Neural cell (in vitro differentiated cells): ENCODE measurements at regions not wholly inside any gene's neighbourhood (a gene's known extent, or its start where the extent isn't known, plus 50 kb on each side); places are given as distances from the start of the nearest gene placed in this dataset.

Experiments
- H2AFZ ChIP-seq: fragments of 200-600, 300-800 bp; sonication (generic), shearing (Covaris generic); 2 replicates; pipeline ENCODE4 v1.6.0; 2014; ENCODE audit warnings: low read depth, mild to moderate bottlenecking, antibody characterized with exemption, low read length, moderate library complexity
- H3F3A ChIP-seq: fragments of 200-600 bp; shearing (Covaris generic); 2 replicates; pipeline ENCODE4 v1.6.1; 2016; ENCODE audit warnings: mild to moderate bottlenecking, moderate library complexity, mixed read lengths, antibody characterized with exemption, low read length; ENCODE audit not compliant: insufficient read depth, poor library complexity, severe bottlenecking
- H3K27ac ChIP-seq: fragments of 200-600, 300-800 bp; sonication (generic), shearing (Covaris generic); 2 replicates; pipeline ENCODE4 v1.5.1; 2014; ENCODE audit warnings: mild to moderate bottlenecking, low read length, moderate library complexity
- H3K27me3 ChIP-seq: fragments of 300-800, 200-600 bp; sonication (generic), shearing (Covaris generic); 2 replicates; pipeline ENCODE4 v1.6.0; 2014; ENCODE audit warnings: mild to moderate bottlenecking, low read depth, low read length, moderate library complexity; ENCODE audit not compliant: insufficient read depth
- H3K36me3 ChIP-seq: fragments of 300-800, 200-600 bp; sonication (generic), shearing (Covaris generic); 2 replicates; pipeline ENCODE4 v1.5.1; 2014; ENCODE audit warnings: mild to moderate bottlenecking, antibody characterized with exemption, low read length, moderate library complexity; ENCODE audit not compliant: insufficient read depth
- H3K4me2 ChIP-seq: fragments of 300-800, 200-600 bp; sonication (generic), shearing (Covaris generic); 2 replicates; pipeline ENCODE4 v1.6.0; 2014; ENCODE audit warnings: mild to moderate bottlenecking, low read length
- H3K4me3 ChIP-seq: fragments of 300-800, 200-600 bp; sonication (generic), shearing (Covaris generic); 2 replicates; pipeline ENCODE4 v1.5.1; 2014; ENCODE audit warnings: mild to moderate bottlenecking, low read length, moderate library complexity
- H3K79me2 ChIP-seq: fragments of 200-600 bp; shearing (Covaris generic); replicated peaks from 2 replicates; pipeline ENCODE4 v1.6.0; 2014; ENCODE audit warnings: mild to moderate bottlenecking, low read length, moderate library complexity; ENCODE audit not compliant: insufficient read depth
- H3K9ac ChIP-seq: fragments of 300-800, 200-600 bp; sonication (generic), shearing (Covaris generic); 2 replicates; pipeline ENCODE4 v1.6.1; 2016; ENCODE audit warnings: mild to moderate bottlenecking, low read length, mixed read lengths
- H3K9me2 ChIP-seq: fragments of 200-600 bp; shearing (Covaris generic); 2 replicates; pipeline ENCODE4 v1.6.1; 2016; ENCODE audit warnings: mild to moderate bottlenecking, low read length, mixed read lengths; ENCODE audit not compliant: insufficient read depth
- H3K9me3 ChIP-seq: fragments of 200-600, 300-800 bp; sonication (generic), shearing (Covaris generic); 2 replicates; pipeline ENCODE4 v1.6.1; 2016; ENCODE audit warnings: mild to moderate bottlenecking, mixed run types, low read length, moderate library complexity, mixed read lengths
- H4K20me1 ChIP-seq: fragments of 200-600 bp; shearing (Covaris generic); 2 replicates; pipeline ENCODE4 v1.6.1; 2016; ENCODE audit warnings: mild to moderate bottlenecking, mixed run types; ENCODE audit not compliant: insufficient read depth
- CTCF ChIP-seq: fragments of 450-650 bp; IDR thresholded peaks from 2 replicates; pipeline ENCODE4 v1.5.1; 2014; ENCODE audit warnings: antibody characterized with exemption, mild to moderate bottlenecking, moderate library complexity; ENCODE audit not compliant: poor library complexity, severe bottlenecking
- EP300 ChIP-seq: fragments of 450-650 bp; conservative IDR thresholded peaks from 2 replicates; pipeline ENCODE4 v1.6.1; 2014; ENCODE audit warnings: antibody characterized with exemption, mild to moderate bottlenecking, moderate library complexity; ENCODE audit not compliant: poor library complexity, severe bottlenecking
- EZH2 ChIP-seq: fragments of 200-600, 300-800 bp; shearing (Covaris generic), sonication (generic); IDR thresholded peaks from 2 replicates; pipeline ENCODE4 v1.6.1; 2014; ENCODE audit warnings: antibody characterized with exemption, low read length, borderline replicate concordance, mild to moderate bottlenecking; ENCODE audit not compliant: insufficient read depth, poor library complexity, severe bottlenecking
- MXI1 ChIP-seq: fragments of 450-650 bp; conservative IDR thresholded peaks from 2 replicates; pipeline ENCODE4 v1.6.1; 2014; ENCODE audit warnings: antibody characterized with exemption, mild to moderate bottlenecking; ENCODE audit not compliant: poor library complexity, severe bottlenecking
- POLR2AphosphoS5 ChIP-seq: IDR thresholded peaks from 2 replicates; pipeline ENCODE4 v1.6.1; 2012
- RAD21 ChIP-seq: fragments of 450-650 bp; conservative IDR thresholded peaks from 2 replicates; pipeline ENCODE4 v1.6.1; 2014; ENCODE audit warnings: antibody characterized with exemption, mild to moderate bottlenecking, moderate library complexity
- REST ChIP-seq: IDR thresholded peaks from 2 replicates; pipeline ENCODE4 v1.6.1; 2012; ENCODE audit warnings: borderline replicate concordance
- SMC3 ChIP-seq: fragments of 450-650 bp; conservative IDR thresholded peaks from 2 replicates; pipeline ENCODE4 v1.6.1; 2014; ENCODE audit warnings: antibody characterized with exemption, mild to moderate bottlenecking, moderate library complexity; ENCODE audit not compliant: poor library complexity
- TAF1 ChIP-seq: IDR thresholded peaks from 2 replicates; pipeline ENCODE4 v1.6.1; 2012; ENCODE audit warnings: low read depth

GRCh38 chr17:71985111-71986039 lies 135.4 kb upstream of the SOX9 start:
- Histone ChIP-seq H3K27ac (no peak overlapping the region), H3K4me2 (no peak overlapping the region), H3K36me3 (no peaks in the 10 kb centered on the region), H3K9me3 (no peaks in the 10 kb centered on the region), H3K79me2 (no peaks in the 10 kb centered on the region), H3K9me2 (no peaks in the 10 kb centered on the region), H3K9ac (no peak overlapping the region), H3K27me3 (no peaks in the 10 kb centered on the region), H2AFZ (no peak overlapping the region), H3K4me3 (no peak overlapping the region), H4K20me1 (no peaks in the 10 kb centered on the region), H3F3A (no peaks in the 10 kb centered on the region)
- TF ChIP-seq MXI1 (no peak), EP300 (no peak), EZH2 (no peak), SMC3 (no peak), RAD21 (no peak), TAF1 (no peak), CTCF (no peak), POLR2AphosphoS5 (no peak), REST (no peak)

- H3F3A ChIP-seq = no peaks in the 10 kb centered on the region
- H3K4me2 ChIP-seq = no peak overlapping the region
- H3K79me2 ChIP-seq = no peaks in the 10 kb centered on the region
- no peak overlapping the region for H3K4me3 ChIP-seq
- no peak overlapping the region for H2AFZ ChIP-seq
- TF ChIP-seq MXI1 = no peak
- TF ChIP-seq SMC3 = no peak
- no peak for TF ChIP-seq EZH2
- TF ChIP-seq EP300 = no peak
- no peak for TF ChIP-seq CTCF
- no peak for TF ChIP-seq RAD21
- no peak for TF ChIP-seq POLR2AphosphoS5
- no peak for TF ChIP-seq REST
- no peak for TF ChIP-seq TAF1
- H3K9me2 ChIP-seq = no peaks in the 10 kb centered on the region
- H3K9ac ChIP-seq = no peak overlapping the region
- H4K20me1 ChIP-seq = no peaks in the 10 kb centered on the region
- no peaks in the 10 kb centered on the region for H3K36me3 ChIP-seq
- no peaks in the 10 kb centered on the region for H3K27me3 ChIP-seq
- no peak overlapping the region for H3K27ac ChIP-seq
- no peaks in the 10 kb centered on the region for H3K9me3 ChIP-seq
Observed at GRCh38 chr17:71986886-71987285, 133.9 kb upstream of the SOX9 start.
